Hepatocyte (in vitro differentiated cells): ENCODE measurements at regions not wholly inside any gene's neighbourhood (a gene's known extent, or its start where the extent isn't known, plus 50 kb on each side); places are given as distances from the start of the nearest gene placed in this dataset.

ENCODE experiments used
- DNase-seq: peaks from one replicate; pipeline ENCODE4 v3.0.0-alpha.2; 2016; ENCODE audit warnings: low spot score
- H2AFZ ChIP-seq: fragments of 200-600 bp; sonication (generic); 2 replicates; pipeline ENCODE4 v1.6.0; 2016; ENCODE audit warnings: antibody characterized with exemption, mild to moderate bottlenecking
- H3K27ac ChIP-seq: fragments of 200-600 bp; sonication (generic); 2 replicates; pipeline ENCODE4 v1.5.1; 2016; ENCODE audit warnings: mild to moderate bottlenecking
- H3K27me3 ChIP-seq: fragments of 200-600 bp; sonication (generic); 2 replicates; pipeline ENCODE4 v1.6.1; 2016
- H3K36me3 ChIP-seq: fragments of 200-600 bp; sonication (generic); replicated peaks from 2 replicates; pipeline ENCODE4 v1.5.1; 2016; ENCODE audit warnings: low read depth; ENCODE audit not compliant: insufficient read depth
- H3K4me1 ChIP-seq: fragments of 200-600 bp; sonication (generic); 2 replicates; pipeline ENCODE4 v1.5.1; 2016; ENCODE audit warnings: mild to moderate bottlenecking, moderate library complexity; ENCODE audit not compliant: insufficient read depth
- H3K4me2 ChIP-seq: fragments of 200-600 bp; sonication (generic); 2 replicates; pipeline ENCODE4 v1.6.0; 2016
- H3K4me3 ChIP-seq: fragments of 200-600 bp; sonication (generic); 2 replicates; pipeline ENCODE4 v1.5.1; 2016; ENCODE audit warnings: mild to moderate bottlenecking
- H3K79me2 ChIP-seq: fragments of 200-600 bp; sonication (generic); 2 replicates; pipeline ENCODE4 v1.6.0; 2017; ENCODE audit warnings: mild to moderate bottlenecking
- H3K9me2 ChIP-seq: fragments of 200-600 bp; sonication (generic); replicated peaks from 2 replicates; pipeline ENCODE4 v1.6.0; 2017; ENCODE audit warnings: mild to moderate bottlenecking; ENCODE audit not compliant: insufficient read depth
- H3K9me3 ChIP-seq: fragments of 200-600 bp; sonication (generic); 2 replicates; pipeline ENCODE4 v1.5.1; 2016; ENCODE audit warnings: low read depth, mild to moderate bottlenecking
- H4K20me1 ChIP-seq: fragments of 200-600 bp; sonication (generic); 2 replicates; pipeline ENCODE4 v1.6.0; 2016; ENCODE audit warnings: mild to moderate bottlenecking; ENCODE audit not compliant: insufficient read depth, poor library complexity, severe bottlenecking
- CTCF ChIP-seq: fragments of 200-600 bp; sonication (generic); IDR thresholded peaks from 2 replicates; pipeline ENCODE4 v1.5.1; 2016; ENCODE audit warnings: antibody characterized with exemption, mild to moderate bottlenecking; ENCODE audit not compliant: poor library complexity
- EZH2 ChIP-seq: fragments of 200-600 bp; sonication (generic); IDR thresholded peaks from 2 replicates; pipeline ENCODE4 v1.6.1; 2016; ENCODE audit warnings: antibody characterized with exemption, mild to moderate bottlenecking, borderline replicate concordance
- EZH2phosphoT487 ChIP-seq: fragments of 200-600 bp; sonication (generic); IDR thresholded peaks from one replicate; pipeline ENCODE4 v1.6.1; 2018; ENCODE audit warnings: antibody characterized with exemption, mild to moderate bottlenecking, low read depth, moderate library complexity; ENCODE audit not compliant: unreplicated experiment, severe bottlenecking
- WGBS: methylation state at CpG from one replicate; pipeline ENCODE4 v1.1.6; 2016; ENCODE audit warnings: low lambda C conversion rate; ENCODE audit errors: missing lambda C conversion rate; 5-methylcytosine and 5-hydroxymethylcytosine counted together

- no peaks in the 10 kb centered on the region for H3K9me3 ChIP-seq
- H3K4me2 ChIP-seq = no peak overlapping the region
- no peaks in the 10 kb centered on the region for H3K79me2 ChIP-seq
- WGBS = 71% methylated on average over 1 of the region's 1 CpG
- H2AFZ ChIP-seq = no peak overlapping the region
- H3K4me1 ChIP-seq = no peaks in the 10 kb centered on the region
- no peak for DNase-seq
- H3K27me3 ChIP-seq = no peaks in the 10 kb centered on the region
- H3K36me3 ChIP-seq = no peaks in the 10 kb centered on the region
- no peak overlapping the region for H3K27ac ChIP-seq
- no peaks in the 10 kb centered on the region for H4K20me1 ChIP-seq
- TF ChIP-seq CTCF (no peak), EZH2phosphoT487 (no peak), EZH2 (no peak)
- no peaks in the 10 kb centered on the region for H3K9me2 ChIP-seq
- no peak overlapping the region for H3K4me3 ChIP-seq
These were observed 620.9 kb upstream of the CELF4 start for GRCh38 chr18:38186491-38186890.

- WGBS = 63% methylated on average over 3 of the region's 3 CpGs
- H3K27ac ChIP-seq = no peak overlapping the region
These were observed 609.0 kb upstream of the CELF4 start for GRCh38 chr18:38174594-38174993.

GRCh38 chr18:38174173-38174572 lies 608.6 kb upstream of the CELF4 start:
- TF ChIP-seq EZH2phosphoT487 (no peak), CTCF (no peak), EZH2 (no peak)
- no peak for DNase-seq
- no peaks in the 10 kb centered on the region for H3K79me2 ChIP-seq
- 88% methylated on average over 1 of the region's 1 CpG for WGBS
- H4K20me1 ChIP-seq = no peaks in the 10 kb centered on the region
- no peaks in the 10 kb centered on the region for H3K9me2 ChIP-seq
- no peaks in the 10 kb centered on the region for H3K27me3 ChIP-seq
- no peaks in the 10 kb centered on the region for H3K36me3 ChIP-seq
- no peak overlapping the region for H2AFZ ChIP-seq
- no peak overlapping the region for H3K4me2 ChIP-seq
- no peak overlapping the region for H3K27ac ChIP-seq
- H3K4me3 ChIP-seq = no peak overlapping the region
- H3K9me3 ChIP-seq = no peaks in the 10 kb centered on the region
- H3K4me1 ChIP-seq = no peaks in the 10 kb centered on the region

More at GRCh38 chr18:38174594-38174993, 609.0 kb upstream of the CELF4 start:
- H3K4me2 ChIP-seq = no peak overlapping the region
- H3K79me2 ChIP-seq = no peaks in the 10 kb centered on the region
- no peak overlapping the region for H3K4me3 ChIP-seq
- H3K27me3 ChIP-seq = no peaks in the 10 kb centered on the region
- H3K9me3 ChIP-seq = no peaks in the 10 kb centered on the region
- DNase-seq = peak; percentile 9
- no peaks in the 10 kb centered on the region for H3K4me1 ChIP-seq
- no peaks in the 10 kb centered on the region for H3K9me2 ChIP-seq
- no peak overlapping the region for H2AFZ ChIP-seq
- TF ChIP-seq CTCF = no peak
- no peak for TF ChIP-seq EZH2phosphoT487
- TF ChIP-seq EZH2 = no peak
- H3K36me3 ChIP-seq = no peaks in the 10 kb centered on the region
- H4K20me1 ChIP-seq = no peaks in the 10 kb centered on the region

GRCh38 chr18:38170845-38171244 lies 605.2 kb upstream of the CELF4 start:
- TF ChIP-seq EZH2 = no peak
- TF ChIP-seq CTCF = no peak
- no peak for TF ChIP-seq EZH2phosphoT487
- no peak overlapping the region for H3K4me3 ChIP-seq

More at GRCh38 chr18:38170845-38171244, 605.2 kb upstream of the CELF4 start:
- Histone ChIP-seq H3K27me3 (no peaks in the 10 kb centered on the region), H3K79me2 (no peaks in the 10 kb centered on the region), H3K36me3 (no peaks in the 10 kb centered on the region), H2AFZ (no peak overlapping the region), H3K4me1 (no peaks in the 10 kb centered on the region), H3K9me3 (no peaks in the 10 kb centered on the region), H4K20me1 (no peaks in the 10 kb centered on the region), H3K9me2 (no peaks in the 10 kb centered on the region), H3K27ac (no peak overlapping the region), H3K4me2 (no peak overlapping the region)
- DNase-seq = no peak
